Esophagus (tissue), 2 donors: ENCODE measurements at regions not wholly inside any gene's neighbourhood (a gene's known extent, or its start where the extent isn't known, plus 50 kb on each side); places are given as distances from the start of the nearest gene placed in this dataset.

Source experiments
- H3K27ac ChIP-seq, 2 donors: one replicate each; pipeline ENCODE4 v1.5.1; 2013; ENCODE audit warnings: low read depth in 2 of 2, mild to moderate bottlenecking in 2 of 2, inconsistent platforms in 1 of 2, low read length in 1 of 2, moderate library complexity in 1 of 2
- H3K27me3 ChIP-seq, 2 donors: one replicate each; pipeline ENCODE4 v1.6.1; 2013; ENCODE audit warnings: low read length in 2 of 2, control low read depth in 1 of 2, mild to moderate bottlenecking in 1 of 2; ENCODE audit not compliant: insufficient read depth in 2 of 2, control insufficient read depth in 1 of 2
- H3K36me3 ChIP-seq, 2 donors: one replicate each; pipeline ENCODE4 v1.6.1; 2013; ENCODE audit warnings: low read length in 1 of 2; ENCODE audit not compliant: control insufficient read depth in 2 of 2, insufficient read depth in 2 of 2
- H3K4me1 ChIP-seq, 2 donors: one replicate each; pipeline ENCODE4 v1.6.1; 2013; ENCODE audit warnings: low read length in 1 of 2; ENCODE audit not compliant: control insufficient read depth in 2 of 2, insufficient read depth in 2 of 2
- H3K4me3 ChIP-seq, 2 donors: one replicate each; pipeline ENCODE4 v1.5.1; 2013; ENCODE audit warnings: low read length in 2 of 2, mild to moderate bottlenecking in 2 of 2, low read depth in 1 of 2, moderate library complexity in 1 of 2
- H3K9me3 ChIP-seq, 2 donors: one replicate each; pipeline ENCODE4 v1.6.1; 2013; ENCODE audit warnings: mild to moderate bottlenecking in 2 of 2, low read depth in 1 of 2, low read length in 1 of 2, moderate library complexity in 1 of 2; ENCODE audit not compliant: control insufficient read depth in 2 of 2, insufficient read depth in 1 of 2
- WGBS, 2 donors: extraction: QIAGEN DNeasy Blood & Tissue Kit; methylation state at CpG; one replicate each; pipeline ENCODE4 v1.1.7; 2013; 5-methylcytosine and 5-hydroxymethylcytosine counted together
- donor health status: healthy with polysubstance abuse.
- donor health status: Bipolar disorder and iron deficiency.

DNA sequence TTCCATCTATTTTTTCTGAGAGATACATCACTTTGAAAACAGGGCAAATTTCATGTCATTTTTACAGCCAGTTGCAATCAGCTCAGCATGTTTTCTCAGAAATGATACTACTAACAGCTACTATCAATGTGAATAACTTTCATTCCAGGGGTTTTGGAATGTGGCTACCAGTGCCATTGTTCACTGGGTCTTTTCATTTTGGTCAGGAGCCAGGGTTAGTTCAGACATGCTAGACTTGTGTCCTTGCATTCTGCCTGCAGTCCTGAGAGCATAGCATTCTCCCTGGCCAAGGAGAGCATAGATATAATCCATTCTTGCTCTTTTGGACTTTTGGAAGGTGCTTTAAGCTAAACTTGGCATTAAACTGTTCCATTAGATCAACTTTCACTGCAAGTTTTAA is 160.9 kb upstream of the NEBL start:
- Histone ChIP-seq H3K27ac (no peak overlapping the region), H3K4me3 (no peak overlapping the region), H3K9me3 (peaks cover 0 to 2% of the 10 kb centered on the region in 2 donors), H3K27me3 (no peaks in the 10 kb centered on the region), H3K4me1 (no peaks in the 10 kb centered on the region), H3K36me3 (no peaks in the 10 kb centered on the region)

DNA sequence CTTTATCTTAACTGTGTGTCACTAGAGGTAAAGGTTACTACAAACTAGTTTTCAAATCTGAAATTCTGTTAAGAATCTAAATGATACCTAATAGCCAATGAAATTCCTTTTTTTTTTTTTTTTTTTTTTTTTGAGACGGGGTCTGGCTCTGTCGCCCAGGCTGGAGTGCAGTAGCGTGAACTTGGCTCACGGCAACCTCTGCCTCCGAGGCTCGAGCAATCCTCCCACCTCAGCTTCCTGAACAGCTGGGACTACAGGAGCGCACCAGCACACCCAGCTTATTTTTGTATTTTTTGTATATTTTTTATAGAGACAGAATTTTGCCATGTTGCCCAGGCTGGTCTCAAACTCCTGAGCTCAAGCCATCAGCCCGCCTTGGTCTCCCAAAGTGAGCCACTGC is 160.3 kb upstream of the NEBL start:
- Histone ChIP-seq H3K4me3 (no peak overlapping the region), H3K27ac (no peak overlapping the region), H3K27me3 (no peaks in the 10 kb centered on the region), H3K9me3 (peaks cover 0 to 2% of the 10 kb centered on the region in 2 donors), H3K4me1 (no peaks in the 10 kb centered on the region), H3K36me3 (no peaks in the 10 kb centered on the region)
- 81 to 91% methylated on average over 7 to 8 of the region's 8 CpGs for WGBS, 2 donors

DNA sequence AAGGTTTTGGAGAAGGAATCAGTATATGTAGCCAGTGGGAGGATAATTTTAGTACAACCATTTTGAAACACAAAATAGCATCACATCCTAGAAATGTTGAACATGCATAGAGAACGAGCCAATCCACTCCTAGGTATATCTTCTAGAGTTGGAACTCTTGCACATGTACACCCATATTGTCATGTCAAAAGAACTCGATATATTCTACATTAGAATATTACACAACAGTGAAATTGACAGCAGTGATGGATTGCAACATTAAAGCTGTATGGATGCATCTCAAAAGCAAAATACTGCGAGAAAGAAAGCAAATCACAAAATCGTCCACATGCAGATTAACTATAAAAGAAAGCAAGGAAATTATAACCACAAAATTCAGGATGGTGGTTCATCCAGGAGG is 159.3 kb upstream of the NEBL start:
- Histone ChIP-seq H3K27me3 (no peaks in the 10 kb centered on the region), H3K4me1 (no peaks in the 10 kb centered on the region), H3K27ac (no peak overlapping the region), H3K4me3 (no peak overlapping the region), H3K9me3 (peaks cover 0 to 2% of the 10 kb centered on the region in 2 donors), H3K36me3 (no peaks in the 10 kb centered on the region)
- WGBS, 2 donors: 63 to 75% methylated on average over 4 of the region's 4 CpGs

DNA sequence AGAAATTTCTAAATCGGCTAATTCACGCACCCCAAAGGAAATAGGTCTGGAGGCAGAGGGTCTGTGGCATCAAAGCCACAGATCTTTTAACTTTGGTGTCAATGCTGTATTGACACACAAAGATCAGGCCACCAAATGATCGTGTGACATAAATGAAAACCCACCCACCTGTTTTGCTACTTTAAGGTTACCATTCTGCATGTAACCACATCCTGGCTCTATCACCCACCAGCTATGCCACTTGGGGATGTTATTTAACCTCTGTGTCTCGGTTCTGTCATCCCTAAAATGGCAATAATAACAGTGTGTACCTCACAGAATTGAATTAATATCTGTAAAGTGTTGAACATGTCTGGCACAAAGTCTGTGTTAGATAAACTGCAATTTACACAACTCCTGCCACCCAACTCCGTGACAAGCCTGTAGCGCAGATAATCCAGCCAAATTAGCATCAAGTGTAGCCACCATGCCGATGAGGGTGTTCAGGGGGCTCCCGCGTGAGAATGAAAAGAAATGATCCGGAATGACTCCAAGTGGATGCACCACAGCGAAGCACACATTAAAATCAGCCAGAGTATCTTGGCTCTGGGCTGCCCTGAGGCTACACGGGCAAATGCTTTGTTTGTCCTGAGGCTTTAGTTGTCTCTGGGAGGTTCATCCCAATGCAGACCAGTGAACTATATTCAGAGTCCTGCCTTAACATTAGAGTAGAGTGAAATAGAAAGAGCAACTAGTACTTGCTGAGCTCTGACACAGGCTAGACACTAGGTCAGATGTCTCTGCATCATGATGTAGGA is 158.4 kb upstream of the NEBL start:
- peaks cover 0 to 2% of the 10 kb centered on the region in 2 donors for H3K9me3 ChIP-seq
- H3K4me1 ChIP-seq: no peaks in the 10 kb centered on the region
- H3K27me3 ChIP-seq: no peaks in the 10 kb centered on the region
- no peaks in the 10 kb centered on the region for H3K36me3 ChIP-seq
- no peak overlapping the region for H3K27ac ChIP-seq
- WGBS, 2 donors: 67 to 71% methylated on average over 12 of the region's 12 CpGs
- H3K4me3 ChIP-seq: no peak overlapping the region

DNA sequence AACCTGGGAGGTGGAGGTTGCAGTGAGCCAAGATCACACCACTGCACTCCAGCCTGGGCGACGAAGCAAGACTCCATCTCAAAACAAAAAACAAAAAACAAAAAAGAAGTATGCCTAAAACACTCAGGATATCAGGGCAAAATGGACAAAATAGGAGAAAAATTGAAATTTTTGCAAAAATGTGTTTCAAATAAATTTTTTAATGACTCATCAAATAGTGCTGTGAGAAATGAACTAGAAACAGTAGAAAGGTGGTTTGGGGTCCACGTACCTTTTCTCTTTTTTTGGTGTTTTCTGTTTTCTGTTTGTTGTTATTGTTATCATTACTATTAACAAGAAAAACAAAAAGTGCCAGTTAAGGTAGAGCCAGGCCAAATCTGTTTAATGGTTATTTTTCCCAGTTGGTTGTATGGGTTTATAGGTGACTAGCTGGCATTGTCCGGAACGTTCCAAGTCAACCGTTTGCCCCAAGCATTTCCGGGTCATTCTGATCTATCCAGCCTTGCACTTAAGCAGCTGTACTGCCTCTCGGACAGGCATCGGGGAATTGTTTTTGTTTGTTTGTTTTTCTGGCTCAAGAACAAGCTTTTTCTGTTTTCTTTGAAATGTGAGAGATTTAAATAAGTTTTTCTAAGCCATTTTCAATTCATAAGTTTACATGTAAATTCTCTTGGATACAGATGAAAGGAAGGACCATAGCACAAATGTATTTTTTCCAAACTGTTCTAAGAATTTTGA is 157.0 kb upstream of the NEBL start:
- H3K27ac ChIP-seq: no peak overlapping the region
- WGBS, 2 donors: 80 to 89% methylated on average over 9 of the region's 9 CpGs
- no peaks in the 10 kb centered on the region for H3K4me1 ChIP-seq
- no peaks in the 10 kb centered on the region for H3K27me3 ChIP-seq
- no peaks in the 10 kb centered on the region for H3K36me3 ChIP-seq
- H3K9me3 ChIP-seq: peaks cover 0 to 2% of the 10 kb centered on the region in 2 donors
- no peak overlapping the region for H3K4me3 ChIP-seq

DNA sequence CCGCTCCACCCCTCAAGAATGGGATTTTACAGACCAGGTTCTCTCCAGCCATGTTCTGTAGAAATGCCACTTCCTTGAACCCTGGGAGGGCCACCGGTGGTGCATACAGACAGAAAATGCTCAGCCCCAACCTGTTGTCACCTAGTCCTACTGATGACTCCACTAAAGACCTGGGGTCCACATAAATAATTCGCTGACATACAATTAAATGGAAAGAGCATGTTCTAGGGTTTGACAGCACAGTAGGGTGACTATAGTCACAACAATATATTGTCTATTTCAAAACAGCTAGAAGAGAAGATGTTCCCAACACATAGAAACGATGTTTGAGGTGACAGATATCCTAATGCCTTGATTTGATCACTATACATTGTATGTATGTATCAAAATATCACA is 155.6 kb upstream of the NEBL start:
- H3K9me3 ChIP-seq: no peaks in the 10 kb centered on the region
- no peaks in the 10 kb centered on the region for H3K36me3 ChIP-seq
- no peaks in the 10 kb centered on the region for H3K27me3 ChIP-seq
- no peak overlapping the region for H3K4me3 ChIP-seq
- no peaks in the 10 kb centered on the region for H3K4me1 ChIP-seq
- WGBS, 2 donors: 85 to 87% methylated on average over 4 of the region's 4 CpGs
- H3K27ac ChIP-seq: no peak overlapping the region

DNA sequence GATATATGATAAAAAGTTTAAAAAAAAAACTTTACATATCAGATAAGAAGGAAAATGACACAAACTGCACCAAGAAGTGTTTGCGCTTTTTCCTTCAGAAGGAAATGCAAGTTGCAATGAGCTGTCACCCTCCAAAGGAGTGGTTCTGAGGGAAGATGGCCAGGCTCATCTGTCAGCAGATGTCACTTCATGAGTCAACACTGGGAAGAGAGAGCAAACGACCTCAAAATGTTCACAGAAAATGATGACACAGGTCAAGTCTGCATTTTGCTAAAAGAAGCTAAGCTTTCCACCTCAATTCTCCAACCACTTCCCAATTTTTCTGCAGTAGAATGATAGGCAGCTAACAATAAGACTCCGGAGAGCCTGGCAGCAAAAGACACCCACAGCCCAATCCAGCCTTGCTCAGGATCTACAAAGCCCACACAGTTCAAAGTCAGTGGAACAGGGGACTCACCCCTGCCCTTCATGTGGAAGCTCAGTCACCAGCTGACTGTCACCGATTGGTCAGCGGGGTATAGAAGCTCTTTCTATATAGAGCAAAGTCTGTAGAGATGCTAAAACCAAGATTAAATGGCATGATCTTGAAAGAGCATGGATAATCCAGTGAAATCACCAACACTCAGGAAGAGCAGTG is 155.1 kb upstream of the NEBL start:
- H3K4me1 ChIP-seq: no peaks in the 10 kb centered on the region
- 77 to 79% methylated on average over 5 of the region's 5 CpGs for WGBS, 2 donors
- H3K27me3 ChIP-seq: no peaks in the 10 kb centered on the region
- no peaks in the 10 kb centered on the region for H3K9me3 ChIP-seq
- no peaks in the 10 kb centered on the region for H3K36me3 ChIP-seq
- H3K27ac ChIP-seq: no peak overlapping the region
- no peak overlapping the region for H3K4me3 ChIP-seq

DNA sequence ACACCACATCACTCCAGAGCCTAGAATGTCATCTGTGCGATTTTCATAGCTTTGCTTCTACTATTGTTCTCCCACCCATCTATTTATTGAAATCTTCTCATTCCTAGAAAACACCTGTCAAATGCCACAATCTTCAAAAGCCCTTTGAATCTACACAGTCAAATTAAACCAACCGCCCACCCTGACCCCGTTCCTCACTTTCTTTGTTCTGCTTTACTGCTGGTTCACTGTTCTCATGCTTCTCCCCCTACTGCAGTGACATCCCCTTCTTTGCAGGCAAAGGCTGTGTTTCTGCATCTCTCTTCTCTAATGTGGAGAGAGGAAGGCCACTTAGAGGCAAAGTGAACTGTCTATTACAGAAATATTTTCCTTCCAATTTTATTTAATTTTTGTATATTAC is 152.4 kb upstream of the NEBL start:
- Histone ChIP-seq H3K27ac (no peak overlapping the region), H3K27me3 (no peaks in the 10 kb centered on the region)
- WGBS, 2 donors: 87 to 92% methylated on average over 3 of the region's 3 CpGs

DNA sequence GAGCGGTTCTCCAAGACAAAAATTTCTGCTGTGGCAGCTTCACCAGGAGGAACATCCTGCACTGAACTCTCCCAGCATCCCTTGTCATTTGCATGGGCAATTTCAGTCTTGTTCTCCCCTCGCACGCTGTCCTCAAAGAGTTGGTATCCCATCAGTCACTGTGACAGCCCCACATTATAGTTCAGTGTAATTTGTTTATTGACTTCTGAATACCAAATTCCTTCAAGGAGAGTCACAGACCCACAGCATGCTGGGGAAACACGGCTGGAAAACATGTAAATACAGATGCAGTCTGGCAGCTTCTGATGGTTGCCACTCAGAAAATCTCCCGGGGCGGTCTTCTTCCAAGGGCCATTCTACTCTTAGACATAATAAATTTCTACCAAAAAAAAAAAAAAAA is 151.0 kb upstream of the NEBL start:
- Histone ChIP-seq H3K36me3 (no peaks in the 10 kb centered on the region), H3K4me1 (no peaks in the 10 kb centered on the region), H3K27me3 (no peaks in the 10 kb centered on the region), H3K9me3 (no peaks in the 10 kb centered on the region), H3K4me3 (no peak overlapping the region), H3K27ac (no peak overlapping the region)
- WGBS, 2 donors: 47 to 58% methylated on average over 6 of the region's 6 CpGs

More for the DNA sequence above, 152.4 kb upstream of the NEBL start:
- H3K4me1 ChIP-seq: no peaks in the 10 kb centered on the region
- H3K9me3 ChIP-seq: no peaks in the 10 kb centered on the region
- H3K4me3 ChIP-seq: no peak overlapping the region
- no peaks in the 10 kb centered on the region for H3K36me3 ChIP-seq
